ENCODE measurements at regions not wholly inside any gene's neighbourhood (a gene's known extent, or its start where the extent isn't known, plus 50 kb on each side); places are given as distances from the start of the nearest gene placed in this dataset.

- peaks cover 10% of the 10 kb centered on the region; the same call in 1 of the 2 replicates for H3K27me3 ChIP-seq (ENCODE audit: insufficient read depth, low read length)
- no TSS peak for BruUV-seq (replicated peaks)
- TF ChIP-seq YY1 (IDR thresholded peaks at IDR 0.05; ENCODE audit: extremely low read depth, insufficient replicate concordance, low read depth, low read length) = no peak
- TF ChIP-seq MAX (IDR thresholded peaks at IDR 0.05) = no peak
- no peak for TF ChIP-seq EGR1 (IDR thresholded peaks at IDR 0.05; ENCODE audit: low read depth)
- no peak for TF ChIP-seq POLR2A (IDR thresholded peaks at IDR 0.05; ENCODE audit: borderline replicate concordance, extremely low read depth, insufficient read depth, insufficient read length)
- TF ChIP-seq ZNF274 (IDR thresholded peaks at IDR 0.05; ENCODE audit: low read depth, low read length) = no peak
- TF ChIP-seq EZH2phosphoT487 (IDR thresholded peaks at IDR 0.05; ENCODE audit: borderline replicate concordance) = no peak
- TF ChIP-seq ZBTB33 (IDR thresholded peaks at IDR 0.05; ENCODE audit: extremely low read depth, insufficient replicate concordance, low read length) = no peak
- no peak for TF ChIP-seq POLR2AphosphoS5 (IDR thresholded peaks at IDR 0.05; ENCODE audit: low read depth, low read length)
- no peak for TF ChIP-seq JUND (IDR thresholded peaks at IDR 0.05)
- no peak overlapping the region for H3K9ac ChIP-seq (ENCODE audit: low read length)
- CTCF ChIA-PET = no interaction called here
- no peak for ATAC-seq
- H3K9me2 ChIP-seq (ENCODE audit: insufficient read depth) = no peaks in the 10 kb centered on the region
- no peak overlapping the region for H3K4me3 ChIP-seq (replicated peaks in 1 of 2; ENCODE audit: low read depth in 1 of 2, low read length in 2 of 2)
- H4K20me1 ChIP-seq (ENCODE audit: insufficient read depth) = no peaks in the 10 kb centered on the region
- no peaks in the 10 kb centered on the region for H3K36me3 ChIP-seq (ENCODE audit: control insufficient read depth in 1 of 2, insufficient read depth in 2 of 2, low read length in 2 of 2)
- no peak for DNase-seq (ENCODE audit: low read depth, low spot score)
- H3K9me3 ChIP-seq (ENCODE audit: control insufficient read depth in 1 of 2, insufficient read depth in 1 of 2, low read depth in 1 of 2, low read length in 2 of 2) = peaks cover 0 to 5% of the 10 kb centered on the region in 2 experiments; a peak in 1 of 4 replicates
- H3K4me2 ChIP-seq (ENCODE audit: low read length) = no peak overlapping the region
- POLR2A ChIA-PET = no interaction called here
- no peaks in the 10 kb centered on the region for H3K79me2 ChIP-seq (ENCODE audit: insufficient read depth, low read length)
- RAD21 ChIA-PET (ENCODE audit: low non-redundant PET in 1 of 2, low total read pairs in 2 of 2, uncharacterized antibody in 2 of 2, unreplicated experiment in 2 of 2) = no interaction called here
- H2AFZ ChIP-seq (ENCODE audit: low read depth, low read length, poor library complexity, severe bottlenecking) = no peak overlapping the region
- intact Hi-C loops (cut with micrococcal nuclease) = no loop called here
- H3K4me1 ChIP-seq (ENCODE audit: control insufficient read depth in 1 of 2, insufficient read depth in 2 of 2, low read length in 2 of 2) = no peaks in the 10 kb centered on the region
- no peak overlapping the region for H3K27ac ChIP-seq (ENCODE audit: low read depth, low read length)
Observed at GRCh38 chr1:38392861-38393260, 346.3 kb upstream of the POU3F1 start.
